Psoas muscle (tissue), 7 donors: ENCODE measurements at regions not wholly inside any gene's neighbourhood (a gene's known extent, or its start where the extent isn't known, plus 50 kb on each side); places are given as distances from the start of the nearest gene placed in this dataset.

Source experiments
- ATAC-seq, 4 donors: fragments of 200-7000 bp; cut with Tn5 transposase; one replicate each; pipeline ENCODE4 v1.9.1; 2020; ENCODE audit warnings: moderate library complexity in 3 of 4, mild to moderate bottlenecking in 2 of 4
- DNase-seq, 2 donors: peaks; one replicate each; pipeline ENCODE4 v3.0.0-alpha.2; 2020
- H3K27ac ChIP-seq: fragments of 200-600 bp; one replicate; pipeline ENCODE4 v1.8.0; 2022
- H3K27me3 ChIP-seq, 3 donors: fragments of 200-600 bp in 1 of 3; one replicate each; pipeline versions ENCODE4 v1.6.1 to v1.8.0; 2013 to 2022; ENCODE audit warnings: low read length in 2 of 3, mild to moderate bottlenecking in 2 of 3, moderate library complexity in 1 of 3; ENCODE audit not compliant: insufficient read depth in 3 of 3
- H3K36me3 ChIP-seq, 2 donors: fragments of 200-600 bp in 1 of 2; one replicate each; pipeline versions ENCODE4 v1.6.1 to v1.8.0; 2013 to 2022; ENCODE audit warnings: low read depth in 1 of 2, mild to moderate bottlenecking in 1 of 2, moderate library complexity in 1 of 2; ENCODE audit not compliant: insufficient read depth in 1 of 2
- H3K4me1 ChIP-seq: fragments of 200-600 bp; one replicate; pipeline ENCODE4 v1.8.0; 2022
- H3K4me3 ChIP-seq: fragments of 200-600 bp; one replicate; pipeline ENCODE4 v1.8.0; 2022; ENCODE audit warnings: mild to moderate bottlenecking
- H3K9me3 ChIP-seq: fragments of 200-600 bp; one replicate; pipeline ENCODE4 v1.8.0; 2022
- WGBS, 3 donors: extraction: QIAGEN DNeasy Blood & Tissue Kit; methylation state at CpG; one replicate each; pipeline versions ENCODE4 v1.1.6 to v1.1.7; 2013; 5-methylcytosine and 5-hydroxymethylcytosine counted together
- intact Hi-C, 2 donors: fragments of 100-400 bp; cut with DNase I; formaldehyde crosslinking; loops; one replicate each; pipeline versions ENCODE4 v1.11.0 to v1.14.2; 2022
- TF ChIP-seq, protein P1 (sequence below): fragments of 200-600 bp; IDR thresholded peaks from one replicate; pipeline ENCODE4 v1.8.0; 2022; ENCODE audit warnings: antibody characterized with exemption
- donor health status: healthy with polysubstance abuse.
- donor health status: DM: no; HTN: no; CAD: no; lungs with moderate emphysema.
- donor health status: Bipolar disorder and iron deficiency.
- donor health status: healthy.
- donor health status: DM: yes; HTN: yes; CAD: no.
- donor health status: DM: no; HTN: no; CAD: no.
- donor health status: DM: yes; HTN: yes; CAD: no.

DNA sequence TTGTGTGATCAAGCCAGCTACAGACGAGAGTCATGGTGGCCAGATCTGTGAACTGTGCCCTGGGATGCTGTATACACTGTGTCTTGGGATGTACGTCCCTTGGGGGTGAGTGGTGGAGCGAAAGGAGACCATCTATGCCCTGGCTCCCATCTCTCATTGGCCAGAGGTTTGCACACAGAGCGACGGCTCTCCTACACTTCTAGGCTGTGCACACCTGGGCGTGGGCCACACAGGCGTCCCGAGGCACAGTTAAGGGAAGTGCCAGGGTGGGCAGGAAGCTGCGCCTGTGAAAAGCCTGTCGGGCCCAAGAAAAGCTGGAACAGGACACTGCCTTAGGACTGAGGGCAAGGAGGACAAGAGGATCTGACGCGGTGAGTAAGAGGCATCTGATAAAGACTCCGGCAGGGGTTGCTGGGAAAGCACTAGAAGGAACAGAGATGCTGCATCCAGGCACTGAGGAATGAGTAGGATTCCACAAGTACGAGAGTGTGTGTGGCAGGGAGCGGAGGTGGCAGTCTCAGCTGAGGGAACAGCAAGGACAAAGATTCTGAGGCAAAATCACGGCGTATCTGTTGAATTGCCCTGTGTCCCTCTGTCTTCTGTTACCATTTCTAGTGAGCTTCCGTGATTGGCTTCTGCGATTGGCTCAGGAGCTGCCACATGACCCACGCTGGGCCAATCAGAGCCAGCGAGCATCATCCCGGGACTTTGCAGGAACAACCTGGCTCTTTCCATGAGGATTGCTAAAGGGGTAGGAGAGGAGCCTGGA, 67.9 kb upstream of the ZBTB40 start:
- Histone ChIP-seq H3K4me1 (no peaks in the 10 kb centered on the region), H3K27me3 (peaks cover 0 to 72% (median 13%) of the 10 kb centered on the region in 3 donors), H3K9me3 (no peaks in the 10 kb centered on the region), H3K36me3 (no peaks in the 10 kb centered on the region), H3K27ac (no peak overlapping the region), H3K4me3 (no peak overlapping the region)
- intact Hi-C loops = no loop called here
- WGBS, 3 donors = 73 to 79% (median 77%) methylated on average over 22 of the region's 22 CpGs
- ATAC-seq = no peak
- TF ChIP-seq, protein P1, sequence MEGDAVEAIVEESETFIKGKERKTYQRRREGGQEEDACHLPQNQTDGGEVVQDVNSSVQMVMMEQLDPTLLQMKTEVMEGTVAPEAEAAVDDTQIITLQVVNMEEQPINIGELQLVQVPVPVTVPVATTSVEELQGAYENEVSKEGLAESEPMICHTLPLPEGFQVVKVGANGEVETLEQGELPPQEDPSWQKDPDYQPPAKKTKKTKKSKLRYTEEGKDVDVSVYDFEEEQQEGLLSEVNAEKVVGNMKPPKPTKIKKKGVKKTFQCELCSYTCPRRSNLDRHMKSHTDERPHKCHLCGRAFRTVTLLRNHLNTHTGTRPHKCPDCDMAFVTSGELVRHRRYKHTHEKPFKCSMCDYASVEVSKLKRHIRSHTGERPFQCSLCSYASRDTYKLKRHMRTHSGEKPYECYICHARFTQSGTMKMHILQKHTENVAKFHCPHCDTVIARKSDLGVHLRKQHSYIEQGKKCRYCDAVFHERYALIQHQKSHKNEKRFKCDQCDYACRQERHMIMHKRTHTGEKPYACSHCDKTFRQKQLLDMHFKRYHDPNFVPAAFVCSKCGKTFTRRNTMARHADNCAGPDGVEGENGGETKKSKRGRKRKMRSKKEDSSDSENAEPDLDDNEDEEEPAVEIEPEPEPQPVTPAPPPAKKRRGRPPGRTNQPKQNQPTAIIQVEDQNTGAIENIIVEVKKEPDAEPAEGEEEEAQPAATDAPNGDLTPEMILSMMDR = no peak
- DNase-seq = no peak

DNA sequence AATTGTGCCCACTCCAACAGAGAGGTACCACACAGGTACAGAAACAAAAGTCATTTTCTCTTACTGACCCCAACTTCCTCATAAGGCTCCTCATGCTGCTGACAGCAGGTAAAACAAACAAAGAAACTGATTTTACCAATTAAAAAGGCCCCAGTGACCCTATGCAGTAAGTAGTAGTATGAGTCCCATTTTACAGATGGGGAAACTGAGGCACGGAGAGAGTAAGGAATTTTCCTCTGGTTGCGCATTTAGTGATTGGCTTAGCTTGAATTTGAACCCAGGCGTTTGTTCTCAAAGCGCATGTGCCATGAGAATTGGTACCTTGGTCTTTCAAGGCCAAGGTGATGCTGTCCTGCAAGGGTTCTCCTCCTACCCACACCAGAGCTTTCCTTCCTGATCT, 66.1 kb upstream of the ZBTB40 start:
- H3K4me3 ChIP-seq = no peak overlapping the region
- no peak overlapping the region for H3K27ac ChIP-seq
- 61 to 83% (median 64%) methylated on average over 4 of the region's 4 CpGs for WGBS, 3 donors
- no peaks in the 10 kb centered on the region for H3K4me1 ChIP-seq
- no peaks in the 10 kb centered on the region for H3K36me3 ChIP-seq
- peaks cover 0 to 70% (median 14%) of the 10 kb centered on the region in 3 donors for H3K27me3 ChIP-seq
- no peak for ATAC-seq
- H3K9me3 ChIP-seq = no peaks in the 10 kb centered on the region
- TF ChIP-seq, protein P1 = no peak
- intact Hi-C loops = no loop called here
- DNase-seq = no peak

DNA sequence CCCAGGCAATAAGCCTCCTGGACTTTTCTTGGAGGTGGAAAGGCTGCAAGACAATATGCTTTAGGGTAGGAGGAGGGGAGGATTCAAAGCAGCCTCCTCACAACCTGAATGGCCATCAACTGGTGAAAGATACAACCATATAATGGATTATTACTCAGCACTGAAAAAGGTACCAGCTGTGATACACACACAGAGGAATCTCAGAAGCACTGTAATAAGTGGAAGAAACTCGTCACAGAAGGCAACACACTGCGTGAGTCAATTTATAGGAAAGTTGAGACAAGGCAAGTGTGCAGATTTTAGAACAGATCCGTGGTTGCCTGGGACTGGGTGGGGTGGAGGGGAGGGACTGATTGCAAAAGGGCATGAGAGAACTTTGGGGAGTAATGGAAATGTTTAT, 64.9 kb upstream of the ZBTB40 start:
- Histone ChIP-seq H3K27ac (no peak overlapping the region), H3K4me1 (no peaks in the 10 kb centered on the region), H3K36me3 (no peaks in the 10 kb centered on the region), H3K4me3 (no peak overlapping the region), H3K27me3 (peaks cover 0 to 67% (median 16%) of the 10 kb centered on the region in 3 donors), H3K9me3 (no peaks in the 10 kb centered on the region)
- TF ChIP-seq, protein P1 = no peak
- intact Hi-C loops = no loop called here
- no peak for DNase-seq
- ATAC-seq = no peak
- WGBS, 3 donors = 70 to 86% (median 73%) methylated on average over 3 of the region's 3 CpGs

DNA sequence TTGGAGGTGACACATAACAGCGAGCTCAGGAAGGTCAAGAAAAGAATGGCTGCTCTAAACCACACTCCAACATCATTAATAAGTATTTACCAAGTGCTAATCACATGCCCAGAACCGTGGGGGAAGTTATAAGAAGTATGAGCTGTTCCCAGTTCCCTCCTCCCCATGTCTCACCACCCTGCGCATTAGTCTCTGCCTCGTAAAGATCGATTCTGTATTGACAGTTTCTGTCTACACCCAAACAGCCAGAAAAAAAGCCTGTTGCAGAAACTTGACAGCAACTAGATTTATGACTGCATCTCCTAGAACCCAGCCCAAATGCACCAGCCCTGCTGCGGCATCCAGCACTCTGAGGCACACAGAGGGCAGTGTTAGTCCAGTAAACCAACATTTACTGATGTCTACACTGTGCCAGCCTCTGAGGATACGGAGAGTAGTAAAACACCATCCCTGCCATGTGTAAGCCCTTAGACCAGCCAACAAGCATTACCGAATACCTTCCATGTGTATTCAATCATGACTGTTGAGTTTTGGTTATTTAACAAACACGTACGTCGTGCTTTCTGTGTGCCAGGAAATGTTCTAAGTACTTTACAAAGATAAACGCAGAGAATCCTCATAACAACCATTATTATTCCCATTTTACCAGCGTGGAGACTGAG, 63.6 kb upstream of the ZBTB40 start:
- ATAC-seq (no peak), DNase-seq (no peak)
- Histone ChIP-seq H3K27ac (no peak overlapping the region), H3K36me3 (no peaks in the 10 kb centered on the region), H3K4me3 (no peak overlapping the region), H3K4me1 (no peaks in the 10 kb centered on the region), H3K9me3 (no peaks in the 10 kb centered on the region), H3K27me3 (peaks cover 0 to 65% (median 16%) of the 10 kb centered on the region in 3 donors)
- TF ChIP-seq, protein P1 = no peak
- 48 to 61% (median 54%) methylated on average over 13 of the region's 13 CpGs for WGBS, 3 donors
- intact Hi-C loops = no loop called here
